HFFc6 (cell line): ENCODE measurements at regions not wholly inside any gene's neighbourhood (a gene's known extent, or its start where the extent isn't known, plus 50 kb on each side); places are given as distances from the start of the nearest gene placed in this dataset.

Source experiments
- DNase-seq: peaks from one replicate; pipeline ENCODE4 v3.0.0-alpha.2; 2018
- H3K27ac Mint-ChIP-seq: 2 replicates; pipeline ENCODE4 v1.8.0; 2020; ENCODE audit warnings: mild to moderate bottlenecking, mixed read lengths
- H3K27me3 Mint-ChIP-seq: 2 replicates; pipeline ENCODE4 v1.8.0; 2021; ENCODE audit warnings: mild to moderate bottlenecking, moderate library complexity, mixed read lengths; ENCODE audit not compliant: insufficient read depth
- H3K36me3 Mint-ChIP-seq: 2 replicates; pipeline ENCODE4 v1.8.0; 2021; ENCODE audit warnings: low read depth, mixed read lengths
- H3K4me1 Mint-ChIP-seq: 2 replicates; pipeline ENCODE4 v1.8.0; 2020; ENCODE audit warnings: low read depth, mixed read lengths
- H3K4me3 Mint-ChIP-seq: 2 replicates; pipeline ENCODE4 v1.8.0; 2020; ENCODE audit warnings: mild to moderate bottlenecking, moderate library complexity, mixed read lengths
- H3K9me3 Mint-ChIP-seq: 2 replicates; pipeline ENCODE4 v1.8.0; 2020; ENCODE audit warnings: mild to moderate bottlenecking, mixed read lengths
- TF ChIP-seq, protein P1 (sequence below): fragments of 200-600 bp; sonication (generic); IDR thresholded peaks from 2 replicates; pipeline ENCODE4 v1.5.0; 2021; ENCODE audit warnings: antibody characterized with exemption, mild to moderate bottlenecking

- Mint-ChIP-seq H3K27me3 (peaks cover 2% of the 10 kb centered on the region), H3K27ac (no peak overlapping the region), H3K9me3 (peaks cover 17% of the 10 kb centered on the region), H3K4me1 (no peaks in the 10 kb centered on the region), H3K36me3 (no peaks in the 10 kb centered on the region), H3K4me3 (no peak overlapping the region)
- no peak for DNase-seq
- TF ChIP-seq, protein P1, sequence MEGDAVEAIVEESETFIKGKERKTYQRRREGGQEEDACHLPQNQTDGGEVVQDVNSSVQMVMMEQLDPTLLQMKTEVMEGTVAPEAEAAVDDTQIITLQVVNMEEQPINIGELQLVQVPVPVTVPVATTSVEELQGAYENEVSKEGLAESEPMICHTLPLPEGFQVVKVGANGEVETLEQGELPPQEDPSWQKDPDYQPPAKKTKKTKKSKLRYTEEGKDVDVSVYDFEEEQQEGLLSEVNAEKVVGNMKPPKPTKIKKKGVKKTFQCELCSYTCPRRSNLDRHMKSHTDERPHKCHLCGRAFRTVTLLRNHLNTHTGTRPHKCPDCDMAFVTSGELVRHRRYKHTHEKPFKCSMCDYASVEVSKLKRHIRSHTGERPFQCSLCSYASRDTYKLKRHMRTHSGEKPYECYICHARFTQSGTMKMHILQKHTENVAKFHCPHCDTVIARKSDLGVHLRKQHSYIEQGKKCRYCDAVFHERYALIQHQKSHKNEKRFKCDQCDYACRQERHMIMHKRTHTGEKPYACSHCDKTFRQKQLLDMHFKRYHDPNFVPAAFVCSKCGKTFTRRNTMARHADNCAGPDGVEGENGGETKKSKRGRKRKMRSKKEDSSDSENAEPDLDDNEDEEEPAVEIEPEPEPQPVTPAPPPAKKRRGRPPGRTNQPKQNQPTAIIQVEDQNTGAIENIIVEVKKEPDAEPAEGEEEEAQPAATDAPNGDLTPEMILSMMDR: no peak
These were observed 92.9 kb downstream of the HMX1 start for GRCh38 chr4:8778760-8779159.

DNA sequence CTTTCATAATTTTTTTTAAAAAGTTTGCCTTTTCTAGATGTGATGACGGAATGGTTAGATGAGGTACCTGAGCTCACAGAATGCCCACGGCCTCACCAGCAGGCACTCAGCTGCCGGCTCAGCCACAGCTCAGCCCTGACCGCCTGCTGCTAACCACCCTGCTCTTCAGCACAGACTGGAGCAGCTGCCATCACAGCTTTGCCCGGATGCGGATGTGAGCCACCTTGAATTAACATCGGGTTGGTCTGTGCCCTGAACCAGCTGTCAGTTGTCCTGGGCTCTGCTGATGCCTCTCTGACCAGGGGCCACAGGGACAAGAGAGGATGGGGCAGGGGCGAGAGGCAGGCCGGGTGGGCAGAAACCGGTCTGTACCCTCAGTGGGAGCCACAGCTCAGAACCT lies 93.3 kb downstream of the HMX1 start:
- Mint-ChIP-seq H3K27ac (no peak overlapping the region), H3K36me3 (no peaks in the 10 kb centered on the region), H3K27me3 (peaks cover 2% of the 10 kb centered on the region), H3K4me1 (no peaks in the 10 kb centered on the region), H3K9me3 (peaks cover 17% of the 10 kb centered on the region), H3K4me3 (no peak overlapping the region)
- no peak for DNase-seq
- TF ChIP-seq, protein P1: no peak

DNA sequence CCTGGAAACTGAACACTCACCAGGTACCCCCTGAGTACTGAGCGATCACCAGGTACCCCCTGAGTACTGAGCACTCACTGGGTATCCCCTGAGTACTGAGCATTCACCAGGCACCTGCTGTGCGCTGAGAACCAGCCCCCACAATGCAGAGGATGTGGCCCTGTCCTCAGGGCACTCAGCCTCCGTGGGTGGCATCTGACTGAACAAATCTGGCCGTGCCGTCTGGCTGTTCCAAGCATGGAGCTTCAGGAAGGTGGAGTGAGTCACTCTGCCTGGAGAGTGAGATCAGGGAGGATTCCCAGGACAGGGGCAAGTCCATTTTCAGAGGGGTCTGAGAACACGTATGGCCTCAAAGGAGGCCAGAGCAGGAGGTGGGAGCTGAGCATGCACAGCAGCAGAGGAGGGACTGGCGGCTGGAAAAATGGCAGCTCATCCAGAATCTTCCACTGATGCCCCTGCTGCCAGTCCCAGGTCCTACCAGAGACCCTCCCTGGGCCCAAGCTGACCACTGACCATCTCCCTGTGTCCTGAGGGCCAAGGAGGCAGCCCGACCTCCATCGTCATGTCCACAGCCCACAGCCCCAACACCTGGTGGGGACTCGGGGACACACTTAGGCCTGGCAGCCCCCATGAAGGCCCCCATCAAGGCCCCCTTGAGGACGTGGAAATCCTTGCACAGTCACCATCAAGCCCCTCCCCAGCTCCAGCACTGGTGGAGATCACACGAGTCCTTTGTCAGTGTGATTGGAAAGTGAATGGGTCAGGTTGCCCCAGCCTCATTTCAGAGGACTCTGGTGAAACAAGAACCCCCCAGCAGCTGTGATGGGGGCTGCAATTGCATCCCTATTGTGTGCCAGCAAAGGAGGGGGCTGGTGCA lies 94.1 kb downstream of the HMX1 start:
- H3K4me3 Mint-ChIP-seq: no peak overlapping the region
- peaks cover 17% of the 10 kb centered on the region for H3K9me3 Mint-ChIP-seq
- H3K36me3 Mint-ChIP-seq: no peaks in the 10 kb centered on the region
- TF ChIP-seq, protein P1: no peak
- H3K27ac Mint-ChIP-seq: no peak overlapping the region
- peaks cover 2% of the 10 kb centered on the region for H3K27me3 Mint-ChIP-seq
- no peaks in the 10 kb centered on the region for H3K4me1 Mint-ChIP-seq
- no peak for DNase-seq

DNA sequence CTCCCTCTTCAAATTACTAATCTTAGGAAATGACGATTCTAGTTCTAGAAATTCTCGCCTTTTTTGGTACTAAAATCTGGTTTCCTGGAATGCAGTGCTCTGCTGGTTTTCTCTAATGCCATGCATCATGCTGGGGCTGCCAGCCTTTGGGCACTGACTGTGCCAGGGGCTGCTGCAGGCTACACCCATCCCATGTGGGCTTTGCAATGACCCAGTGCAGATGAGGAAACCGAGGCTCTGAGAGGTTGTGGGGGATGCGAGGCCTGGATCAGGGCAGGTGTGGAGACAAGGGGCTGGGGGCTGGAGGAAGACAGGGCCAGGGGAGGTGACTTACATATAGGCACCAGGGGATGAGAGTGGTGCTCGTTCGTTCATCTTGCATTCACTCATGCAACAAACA lies 95.3 kb downstream of the HMX1 start:
- no peaks in the 10 kb centered on the region for H3K4me1 Mint-ChIP-seq
- H3K36me3 Mint-ChIP-seq: no peaks in the 10 kb centered on the region
- H3K4me3 Mint-ChIP-seq: no peak overlapping the region
- H3K27me3 Mint-ChIP-seq: peaks cover 2% of the 10 kb centered on the region
- no peak for DNase-seq
- H3K27ac Mint-ChIP-seq: no peak overlapping the region
- H3K9me3 Mint-ChIP-seq: peaks cover 17% of the 10 kb centered on the region
- TF ChIP-seq, protein P1: no peak

DNA sequence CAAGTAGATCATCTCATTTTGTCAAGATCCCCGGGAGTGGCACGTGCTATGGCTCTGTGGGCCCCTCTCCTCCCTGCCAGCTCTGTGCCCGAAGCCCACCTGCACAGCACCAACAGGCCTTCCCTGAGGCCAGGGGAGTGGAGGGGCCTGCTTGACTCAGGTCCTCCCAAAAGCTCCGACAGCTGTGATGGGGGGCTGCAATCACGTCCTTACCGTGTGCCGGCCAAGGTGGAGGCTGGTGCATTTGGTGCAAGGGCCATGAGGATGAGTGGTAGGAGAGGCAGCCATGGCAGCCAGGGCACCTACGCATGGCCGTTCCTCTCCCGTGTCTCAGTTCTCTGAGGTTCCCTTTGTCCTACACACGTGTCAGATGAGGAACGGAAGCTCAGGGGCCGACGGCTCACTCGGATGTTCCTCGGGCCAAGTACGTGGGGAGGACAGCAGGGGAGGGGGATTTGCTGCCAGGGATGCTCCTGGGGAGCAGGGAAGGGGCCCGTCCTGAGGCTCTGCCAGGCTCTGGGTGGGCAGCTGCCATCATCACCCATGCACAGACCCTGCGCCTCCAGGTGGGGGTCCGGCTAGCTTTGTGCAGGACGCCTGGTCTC lies 95.8 kb downstream of the HMX1 start:
- Mint-ChIP-seq H3K36me3 (no peaks in the 10 kb centered on the region), H3K9me3 (peaks cover 17% of the 10 kb centered on the region), H3K27me3 (peaks cover 2% of the 10 kb centered on the region)

More for the DNA sequence above, 95.8 kb downstream of the HMX1 start:
- Mint-ChIP-seq H3K27ac (no peak overlapping the region), H3K4me3 (no peak overlapping the region), H3K4me1 (no peaks in the 10 kb centered on the region)
- DNase-seq: no peak
- TF ChIP-seq, protein P1: no peak
